HFFc6 (cell line): ENCODE measurements at regions not wholly inside any gene's neighbourhood (a gene's known extent, or its start where the extent isn't known, plus 50 kb on each side); places are given as distances from the start of the nearest gene placed in this dataset.

Experiments used
- DNase-seq: peaks from one replicate; pipeline ENCODE4 v3.0.0-alpha.2; 2018
- H3K27ac Mint-ChIP-seq: 2 replicates; pipeline ENCODE4 v1.8.0; 2020; ENCODE audit warnings: mild to moderate bottlenecking, mixed read lengths
- H3K27me3 Mint-ChIP-seq: 2 replicates; pipeline ENCODE4 v1.8.0; 2021; ENCODE audit warnings: mild to moderate bottlenecking, moderate library complexity, mixed read lengths; ENCODE audit not compliant: insufficient read depth
- H3K36me3 Mint-ChIP-seq: 2 replicates; pipeline ENCODE4 v1.8.0; 2021; ENCODE audit warnings: low read depth, mixed read lengths
- H3K4me1 Mint-ChIP-seq: 2 replicates; pipeline ENCODE4 v1.8.0; 2020; ENCODE audit warnings: low read depth, mixed read lengths
- H3K4me3 Mint-ChIP-seq: 2 replicates; pipeline ENCODE4 v1.8.0; 2020; ENCODE audit warnings: mild to moderate bottlenecking, moderate library complexity, mixed read lengths
- H3K9me3 Mint-ChIP-seq: 2 replicates; pipeline ENCODE4 v1.8.0; 2020; ENCODE audit warnings: mild to moderate bottlenecking, mixed read lengths
- CTCF ChIP-seq: fragments of 200-600 bp; sonication (generic); IDR thresholded peaks from 2 replicates; pipeline ENCODE4 v1.5.0; 2021; ENCODE audit warnings: antibody characterized with exemption, mild to moderate bottlenecking

GRCh38 chr9:80690349-80690939, 998.9 kb downstream of the TLE1 start:
- no peak for DNase-seq
- Mint-ChIP-seq H3K36me3 (no peaks in the 10 kb centered on the region), H3K9me3 (peaks cover 13% of the 10 kb centered on the region), H3K27ac (no peak overlapping the region), H3K27me3 (no peaks in the 10 kb centered on the region), H3K4me1 (no peaks in the 10 kb centered on the region), H3K4me3 (no peak overlapping the region)
- TF ChIP-seq CTCF, result no peak

DNA sequence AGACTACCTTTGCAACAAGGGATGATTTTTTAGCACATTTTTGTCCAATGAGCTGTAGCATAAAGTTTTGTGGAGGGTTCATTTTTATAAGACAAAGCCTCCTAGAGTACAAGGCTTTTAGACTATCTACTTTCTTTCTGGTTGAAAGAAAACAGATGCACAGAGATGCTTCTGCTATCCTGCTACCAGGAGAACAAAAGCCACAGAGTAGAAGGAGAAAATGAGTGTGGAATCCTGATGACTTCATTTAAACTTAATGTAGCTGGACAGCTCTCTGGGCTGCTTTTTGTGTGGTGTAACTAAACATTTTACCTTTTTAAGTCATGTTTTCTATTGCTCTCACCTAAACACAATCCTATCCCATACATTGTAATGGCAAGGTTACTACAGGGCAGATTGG, 1009.4 kb downstream of the TLE1 start:
- Mint-ChIP-seq H3K4me1 (no peaks in the 10 kb centered on the region), H3K36me3 (no peaks in the 10 kb centered on the region), H3K27ac (no peak overlapping the region), H3K27me3 (no peaks in the 10 kb centered on the region), H3K4me3 (no peak overlapping the region), H3K9me3 (peaks cover 6% of the 10 kb centered on the region)
- no peak for DNase-seq
- no peak for TF ChIP-seq CTCF

DNA sequence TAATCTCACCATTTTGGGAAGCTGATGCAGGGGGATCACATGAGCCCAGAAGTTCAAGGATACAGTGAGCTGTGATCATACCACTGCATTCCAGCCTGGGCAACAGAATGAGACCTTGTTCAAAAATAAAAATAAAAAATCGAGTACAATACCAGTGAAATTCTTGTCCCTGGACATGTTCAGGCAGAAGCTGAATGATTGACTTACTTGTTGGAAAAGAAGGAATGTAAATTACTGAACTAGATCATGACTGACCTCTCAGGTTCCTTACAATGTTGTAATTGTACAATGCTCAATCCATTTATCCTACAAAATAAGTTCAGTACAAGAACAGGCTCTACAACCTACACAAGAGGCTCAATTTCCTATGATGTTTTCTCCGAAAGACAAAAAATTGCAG, 1010.4 kb downstream of the TLE1 start:
- Mint-ChIP-seq H3K36me3 (no peaks in the 10 kb centered on the region), H3K4me1 (no peaks in the 10 kb centered on the region), H3K27ac (no peak overlapping the region), H3K4me3 (no peak overlapping the region), H3K9me3 (peaks cover 11% of the 10 kb centered on the region), H3K27me3 (no peaks in the 10 kb centered on the region)
- no peak for DNase-seq
- TF ChIP-seq CTCF, result no peak

- Mint-ChIP-seq H3K27me3 (no peaks in the 10 kb centered on the region; the same call in 1 of the 2 replicates), H3K27ac (no peak overlapping the region), H3K36me3 (no peaks in the 10 kb centered on the region), H3K9me3 (peaks cover 21% of the 10 kb centered on the region), H3K4me3 (no peak overlapping the region), H3K4me1 (no peaks in the 10 kb centered on the region)
- DNase-seq, result no peak
- no peak for TF ChIP-seq CTCF
These were observed 1015.9 kb downstream of the TLE1 start for GRCh38 chr9:80673496-80673895.

GRCh38 chr9:80665479-80665878, 1023.9 kb downstream of the TLE1 start:
- Mint-ChIP-seq H3K36me3 (no peaks in the 10 kb centered on the region), H3K4me3 (no peak overlapping the region), H3K9me3 (peaks cover 24% of the 10 kb centered on the region), H3K27ac (no peak overlapping the region), H3K4me1 (no peaks in the 10 kb centered on the region), H3K27me3 (no peaks in the 10 kb centered on the region)
- DNase-seq, result no peak
- no peak for TF ChIP-seq CTCF
